Fibroblast of villous mesenchyme (primary cell): ENCODE measurements at regions not wholly inside any gene's neighbourhood (a gene's known extent, or its start where the extent isn't known, plus 50 kb on each side); places are given as distances from the start of the nearest gene placed in this dataset.
"Not testable (repeated sequence)": the region's sequence is repeated elsewhere in the genome, so short reads cannot be mapped to it uniquely, and the experiment has no call there.

Experiments used
- DNase-seq: peaks from one replicate; pipeline ENCODE4 v3.0.0-alpha.2; 2010; ENCODE audit warnings: low read depth
- H3K4me3 ChIP-seq: 2 replicates; pipeline ENCODE4 v1.5.1; 2011; ENCODE audit warnings: low read depth, mild to moderate bottlenecking, low read length
- TF ChIP-seq, protein P1 (sequence below): IDR thresholded peaks from 2 replicates; pipeline ENCODE4 v1.5.1; 2012; ENCODE audit warnings: low read depth, mild to moderate bottlenecking, low read length; ENCODE audit not compliant: insufficient read depth

- DNase-seq: no peak
- H3K4me3 ChIP-seq: no peak overlapping the region
- TF ChIP-seq, protein P1, sequence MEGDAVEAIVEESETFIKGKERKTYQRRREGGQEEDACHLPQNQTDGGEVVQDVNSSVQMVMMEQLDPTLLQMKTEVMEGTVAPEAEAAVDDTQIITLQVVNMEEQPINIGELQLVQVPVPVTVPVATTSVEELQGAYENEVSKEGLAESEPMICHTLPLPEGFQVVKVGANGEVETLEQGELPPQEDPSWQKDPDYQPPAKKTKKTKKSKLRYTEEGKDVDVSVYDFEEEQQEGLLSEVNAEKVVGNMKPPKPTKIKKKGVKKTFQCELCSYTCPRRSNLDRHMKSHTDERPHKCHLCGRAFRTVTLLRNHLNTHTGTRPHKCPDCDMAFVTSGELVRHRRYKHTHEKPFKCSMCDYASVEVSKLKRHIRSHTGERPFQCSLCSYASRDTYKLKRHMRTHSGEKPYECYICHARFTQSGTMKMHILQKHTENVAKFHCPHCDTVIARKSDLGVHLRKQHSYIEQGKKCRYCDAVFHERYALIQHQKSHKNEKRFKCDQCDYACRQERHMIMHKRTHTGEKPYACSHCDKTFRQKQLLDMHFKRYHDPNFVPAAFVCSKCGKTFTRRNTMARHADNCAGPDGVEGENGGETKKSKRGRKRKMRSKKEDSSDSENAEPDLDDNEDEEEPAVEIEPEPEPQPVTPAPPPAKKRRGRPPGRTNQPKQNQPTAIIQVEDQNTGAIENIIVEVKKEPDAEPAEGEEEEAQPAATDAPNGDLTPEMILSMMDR: no peak
Observed at GRCh38 chr2:223494942-223495341, 107.2 kb downstream of the SCG2 start.

DNA sequence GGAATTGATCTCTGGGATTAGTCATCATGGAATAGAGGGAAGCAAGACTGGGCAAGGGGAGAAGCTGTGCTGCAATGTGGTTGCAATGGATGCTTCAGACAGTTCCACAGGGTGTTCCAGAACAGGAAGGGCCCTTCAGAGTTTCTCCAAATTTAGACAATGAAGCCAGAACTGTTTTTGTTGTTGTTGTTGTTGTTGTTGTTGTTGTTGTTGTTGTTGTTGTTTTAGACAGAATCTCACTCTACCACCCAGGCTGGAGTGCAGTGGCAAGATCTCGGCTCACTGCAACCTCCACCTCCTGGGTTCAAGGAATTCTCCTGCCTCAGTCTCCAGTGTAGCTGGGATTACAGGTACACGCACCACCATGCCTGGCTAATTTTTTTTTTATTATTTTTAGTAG, 105.3 kb downstream of the SCG2 start:
- DNase-seq, H3K4me3 ChIP-seq: not testable (repeated sequence)

GRCh38 chr2:223500709-223501108, 101.5 kb downstream of the SCG2 start:
- DNase-seq: no peak
- TF ChIP-seq, protein P1: no peak
- H3K4me3 ChIP-seq: no peak overlapping the region

DNA sequence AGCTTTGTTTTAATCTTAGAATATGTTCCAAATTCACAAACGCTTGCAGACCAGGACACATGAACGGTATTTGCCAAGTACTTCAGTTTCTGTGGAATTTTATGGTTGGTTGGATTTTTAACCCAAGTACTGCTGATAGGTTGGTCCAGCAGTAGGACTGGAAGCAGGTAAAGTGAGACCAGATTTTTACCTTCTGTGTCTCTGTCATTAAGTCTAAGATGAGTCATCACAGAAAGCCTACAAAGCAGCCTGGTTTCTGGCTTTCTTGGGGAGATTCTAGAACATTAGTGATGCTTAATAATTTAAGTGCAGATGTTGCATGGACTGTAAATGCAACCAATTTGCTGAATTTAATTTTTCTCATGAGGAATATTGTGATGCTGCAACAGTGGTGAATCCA, 100.5 kb downstream of the SCG2 start:
- no peak for DNase-seq
- TF ChIP-seq, protein P1: no peak
- H3K4me3 ChIP-seq: no peak overlapping the region

- no peak overlapping the region for H3K4me3 ChIP-seq
- TF ChIP-seq, protein P1: no peak
- no peak for DNase-seq
Observed at GRCh38 chr2:223503746-223504145, 98.4 kb downstream of the SCG2 start.

- no peak for DNase-seq
- TF ChIP-seq, protein P1: no peak
- H3K4me3 ChIP-seq: no peak overlapping the region
Observed at GRCh38 chr2:223508372-223508771, 93.8 kb downstream of the SCG2 start.

DNA sequence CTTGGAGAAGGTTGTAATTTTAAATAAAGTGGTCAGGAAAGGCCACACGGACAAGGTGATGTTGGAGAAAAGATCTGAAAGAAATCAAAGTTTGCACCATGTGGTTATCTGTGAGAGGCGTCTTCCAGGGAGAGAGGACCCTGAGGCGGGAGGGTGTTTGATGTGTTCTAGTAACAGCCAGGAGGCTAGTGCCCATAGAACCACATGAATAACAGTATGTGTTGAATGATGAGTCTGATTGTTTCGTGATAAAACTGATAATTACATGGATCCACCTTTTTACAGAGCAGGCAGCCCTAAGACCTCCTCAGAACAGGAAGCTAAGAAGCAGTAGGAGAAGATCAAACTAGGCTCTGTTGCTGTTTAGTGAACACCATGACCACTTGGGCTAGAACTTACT, 91.4 kb downstream of the SCG2 start:
- no peak for DNase-seq
- H3K4me3 ChIP-seq: no peak overlapping the region
- TF ChIP-seq, protein P1: no peak
